OCI-LY7 (cell line): ENCODE measurements at regions not wholly inside any gene's neighbourhood (a gene's known extent, or its start where the extent isn't known, plus 50 kb on each side); places are given as distances from the start of the nearest gene placed in this dataset.

Experiments
- EZH2phosphoT487 ChIP-seq: fragments of 200-600 bp; sonication (generic); IDR thresholded peaks from 2 replicates; pipeline ENCODE4 v1.6.1; 2018; ENCODE audit warnings: low read depth, borderline replicate concordance, mild to moderate bottlenecking, mixed run types, antibody characterized with exemption, low read length, moderate library complexity, mixed read lengths
- TF ChIP-seq, protein P1 (sequence below): fragments of 200-600 bp; sonication (generic); conservative IDR thresholded peaks from 2 replicates; pipeline ENCODE4 v1.5.1; 2014; ENCODE audit warnings: mild to moderate bottlenecking, antibody characterized with exemption, low read length, moderate library complexity, mixed read lengths

DNA sequence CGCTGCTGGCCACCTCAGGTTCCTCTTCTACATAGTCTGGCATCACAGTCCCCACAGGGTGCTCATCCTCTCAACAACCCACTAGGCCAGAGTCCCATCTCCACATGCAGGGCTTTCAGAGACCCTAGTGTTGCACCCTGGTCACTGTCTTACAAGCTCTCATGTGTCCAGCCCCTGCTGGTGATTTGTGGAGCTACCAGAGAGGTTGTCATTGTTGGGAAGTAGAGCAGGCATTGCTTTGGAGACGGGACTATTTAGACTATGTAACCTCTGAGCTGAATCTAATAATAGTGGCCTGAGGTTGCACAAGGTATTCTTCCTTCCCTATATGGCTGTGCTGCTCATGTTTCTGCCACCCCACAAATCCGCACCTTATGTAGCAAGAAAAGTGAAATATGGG lies 135.3 kb upstream of the VWC2 start:
- TF ChIP-seq, protein P1, sequence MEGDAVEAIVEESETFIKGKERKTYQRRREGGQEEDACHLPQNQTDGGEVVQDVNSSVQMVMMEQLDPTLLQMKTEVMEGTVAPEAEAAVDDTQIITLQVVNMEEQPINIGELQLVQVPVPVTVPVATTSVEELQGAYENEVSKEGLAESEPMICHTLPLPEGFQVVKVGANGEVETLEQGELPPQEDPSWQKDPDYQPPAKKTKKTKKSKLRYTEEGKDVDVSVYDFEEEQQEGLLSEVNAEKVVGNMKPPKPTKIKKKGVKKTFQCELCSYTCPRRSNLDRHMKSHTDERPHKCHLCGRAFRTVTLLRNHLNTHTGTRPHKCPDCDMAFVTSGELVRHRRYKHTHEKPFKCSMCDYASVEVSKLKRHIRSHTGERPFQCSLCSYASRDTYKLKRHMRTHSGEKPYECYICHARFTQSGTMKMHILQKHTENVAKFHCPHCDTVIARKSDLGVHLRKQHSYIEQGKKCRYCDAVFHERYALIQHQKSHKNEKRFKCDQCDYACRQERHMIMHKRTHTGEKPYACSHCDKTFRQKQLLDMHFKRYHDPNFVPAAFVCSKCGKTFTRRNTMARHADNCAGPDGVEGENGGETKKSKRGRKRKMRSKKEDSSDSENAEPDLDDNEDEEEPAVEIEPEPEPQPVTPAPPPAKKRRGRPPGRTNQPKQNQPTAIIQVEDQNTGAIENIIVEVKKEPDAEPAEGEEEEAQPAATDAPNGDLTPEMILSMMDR = peak; percentile 44; the same call in 1 of the 2 replicates
- TF ChIP-seq EZH2phosphoT487 = no peak
